ENCODE measurements at regions not wholly inside any gene's neighbourhood (a gene's known extent, or its start where the extent isn't known, plus 50 kb on each side); places are given as distances from the start of the nearest gene placed in this dataset.
"Not testable (repeated sequence)": the region's sequence is repeated elsewhere in the genome, so short reads cannot be mapped to it uniquely, and the experiment has no call there.

GRCh38 chr20:20796766-20797440 is 84.5 kb upstream of the RALGAPA2 start:
- DNase-seq (ENCODE audit: low read depth in 3 of 3): no peak

- DNase-seq (ENCODE audit: low read depth in 3 of 3): no peak
Observed at GRCh38 chr20:20795721-20796120, 83.3 kb upstream of the RALGAPA2 start.

GRCh38 chr20:20795119-20795518 is 82.7 kb upstream of the RALGAPA2 start:
- DNase-seq (ENCODE audit: low read depth in 3 of 3): no peak

- DNase-seq (ENCODE audit: low read depth in 3 of 3): no peak
Observed at GRCh38 chr20:20793591-20793990, 81.1 kb upstream of the RALGAPA2 start.

GRCh38 chr20:20791664-20792568 is 79.5 kb upstream of the RALGAPA2 start:
- DNase-seq (ENCODE audit: low read depth in 3 of 3): no peak

- no peak for DNase-seq (ENCODE audit: low read depth in 3 of 3)
Observed at GRCh38 chr20:20788308-20788707, 75.9 kb upstream of the RALGAPA2 start.

- DNase-seq (ENCODE audit: low read depth in 3 of 3): no peak
Observed at GRCh38 chr20:20786428-20786827, 74.0 kb upstream of the RALGAPA2 start.

- DNase-seq (ENCODE audit: low read depth in 3 of 3): no peak
Observed at GRCh38 chr20:20785226-20785625, 72.8 kb upstream of the RALGAPA2 start.

GRCh38 chr20:20784450-20784849 is 72.0 kb upstream of the RALGAPA2 start:
- not testable (repeated sequence) for DNase-seq (ENCODE audit: low read depth in 3 of 3)

GRCh38 chr20:20783450-20783849 is 71.0 kb upstream of the RALGAPA2 start:
- no peak for DNase-seq (ENCODE audit: low read depth in 3 of 3)

GRCh38 chr20:20782755-20783154 is 70.3 kb upstream of the RALGAPA2 start:
- DNase-seq (ENCODE audit: low read depth in 3 of 3): no peak

- no peak for DNase-seq (ENCODE audit: low read depth in 3 of 3)
Observed at GRCh38 chr20:20782231-20782630, 69.8 kb upstream of the RALGAPA2 start.

- no peak for DNase-seq (ENCODE audit: low read depth in 3 of 3)
Observed at GRCh38 chr20:20781029-20781428, 68.6 kb upstream of the RALGAPA2 start.

- no peak for DNase-seq (ENCODE audit: low read depth in 3 of 3)
Observed at GRCh38 chr20:20780127-20780824, 67.8 kb upstream of the RALGAPA2 start.

- no peak for DNase-seq (ENCODE audit: low read depth in 3 of 3)
Observed at GRCh38 chr20:20778676-20779075, 66.2 kb upstream of the RALGAPA2 start.

- DNase-seq (ENCODE audit: low read depth in 3 of 3): no peak
Observed at GRCh38 chr20:20772497-20773085, 60.1 kb upstream of the RALGAPA2 start.

- no peak for DNase-seq (ENCODE audit: low read depth in 3 of 3)
Observed at GRCh38 chr20:20768202-20768815, 55.9 kb upstream of the RALGAPA2 start.

- DNase-seq (ENCODE audit: low read depth in 3 of 3): no peak
Observed at GRCh38 chr20:20765696-20766365, 53.4 kb upstream of the RALGAPA2 start.

- DNase-seq (ENCODE audit: low read depth in 3 of 3): no peak
Observed at GRCh38 chr20:20763650-20764049, 51.2 kb upstream of the RALGAPA2 start.
